ENCODE measurements at regions not wholly inside any gene's neighbourhood (a gene's known extent, or its start where the extent isn't known, plus 50 kb on each side); places are given as distances from the start of the nearest gene placed in this dataset.

DNA sequence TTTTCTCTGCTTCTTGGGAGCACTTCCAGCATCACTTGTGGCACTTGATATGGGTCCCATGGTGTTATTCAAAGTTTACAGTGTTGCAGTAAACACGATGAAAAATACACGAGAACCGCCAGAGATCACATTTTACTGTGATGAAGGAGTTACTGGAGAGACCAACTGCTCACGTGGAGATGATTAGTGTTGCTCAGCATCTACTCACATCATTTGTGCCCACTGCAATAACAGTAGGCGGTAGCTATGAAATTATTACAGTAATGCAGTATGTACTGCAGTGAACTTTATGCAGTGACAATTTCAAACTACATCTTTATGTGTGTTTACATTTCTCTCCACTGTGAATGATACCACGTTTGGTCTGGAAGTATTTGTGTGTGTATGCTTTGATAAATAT, 93.5 kb downstream of the SLC4A3 start:
- peaks cover 1% of the 10 kb centered on the region for H3K4me1 Mint-ChIP-seq (ENCODE audit: low read depth)
- H3K9me3 Mint-ChIP-seq (ENCODE audit: low read depth), result no peaks in the 10 kb centered on the region
- H3K4me3 Mint-ChIP-seq (ENCODE audit: low read depth), result no peak overlapping the region
- H3K27me3 Mint-ChIP-seq, result peaks cover 32% of the 10 kb centered on the region
- DNase-seq (ENCODE audit: low spot score, unreplicated experiment), result no peak
- TF ChIP-seq, protein P1, sequence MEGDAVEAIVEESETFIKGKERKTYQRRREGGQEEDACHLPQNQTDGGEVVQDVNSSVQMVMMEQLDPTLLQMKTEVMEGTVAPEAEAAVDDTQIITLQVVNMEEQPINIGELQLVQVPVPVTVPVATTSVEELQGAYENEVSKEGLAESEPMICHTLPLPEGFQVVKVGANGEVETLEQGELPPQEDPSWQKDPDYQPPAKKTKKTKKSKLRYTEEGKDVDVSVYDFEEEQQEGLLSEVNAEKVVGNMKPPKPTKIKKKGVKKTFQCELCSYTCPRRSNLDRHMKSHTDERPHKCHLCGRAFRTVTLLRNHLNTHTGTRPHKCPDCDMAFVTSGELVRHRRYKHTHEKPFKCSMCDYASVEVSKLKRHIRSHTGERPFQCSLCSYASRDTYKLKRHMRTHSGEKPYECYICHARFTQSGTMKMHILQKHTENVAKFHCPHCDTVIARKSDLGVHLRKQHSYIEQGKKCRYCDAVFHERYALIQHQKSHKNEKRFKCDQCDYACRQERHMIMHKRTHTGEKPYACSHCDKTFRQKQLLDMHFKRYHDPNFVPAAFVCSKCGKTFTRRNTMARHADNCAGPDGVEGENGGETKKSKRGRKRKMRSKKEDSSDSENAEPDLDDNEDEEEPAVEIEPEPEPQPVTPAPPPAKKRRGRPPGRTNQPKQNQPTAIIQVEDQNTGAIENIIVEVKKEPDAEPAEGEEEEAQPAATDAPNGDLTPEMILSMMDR (IDR thresholded peaks at IDR 0.05; ENCODE audit: unreplicated experiment), result no peak
- no peak overlapping the region for H3K27ac Mint-ChIP-seq
- H3K36me3 Mint-ChIP-seq (ENCODE audit: insufficient read depth), result no peaks in the 10 kb centered on the region

DNA sequence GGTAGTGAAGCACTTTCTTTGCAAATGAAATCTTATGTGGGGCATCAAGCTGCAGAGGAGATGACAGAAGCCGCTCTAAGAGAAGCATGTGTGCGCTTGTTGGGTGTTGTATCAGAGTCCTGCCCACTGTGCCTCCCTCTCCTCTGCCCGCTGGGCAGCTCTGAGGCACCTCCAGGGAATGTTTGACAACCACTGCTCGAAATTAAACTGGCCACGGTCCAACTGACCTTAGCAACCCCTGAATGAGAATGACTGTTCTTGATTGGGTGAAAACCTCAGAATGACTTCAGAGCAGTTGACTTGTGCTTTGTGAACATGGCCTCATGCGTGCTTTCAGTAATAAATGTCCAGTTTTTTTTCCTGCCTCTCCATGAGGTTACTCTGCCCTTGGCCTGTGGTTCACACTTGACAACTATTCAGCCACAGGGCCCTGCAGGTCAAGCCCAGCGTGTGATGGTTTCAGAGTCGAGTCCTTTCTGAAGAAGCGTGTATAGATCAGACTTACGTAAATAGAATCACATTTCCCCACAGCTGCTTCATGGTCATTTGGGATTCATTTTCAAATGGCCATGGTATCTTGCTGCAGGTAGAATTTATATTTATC, 94.9 kb downstream of the SLC4A3 start:
- TF ChIP-seq, protein P1 (IDR thresholded peaks at IDR 0.05; ENCODE audit: unreplicated experiment), result no peak
- Mint-ChIP-seq H3K27me3 (peaks cover 45% of the 10 kb centered on the region), H3K4me1 (ENCODE audit: low read depth) (peaks cover 4% of the 10 kb centered on the region), H3K4me3 (ENCODE audit: low read depth) (no peak overlapping the region), H3K27ac (no peak overlapping the region), H3K9me3 (ENCODE audit: low read depth) (no peaks in the 10 kb centered on the region), H3K36me3 (ENCODE audit: insufficient read depth) (no peaks in the 10 kb centered on the region)
- DNase-seq (ENCODE audit: low spot score, unreplicated experiment), result no peak

DNA sequence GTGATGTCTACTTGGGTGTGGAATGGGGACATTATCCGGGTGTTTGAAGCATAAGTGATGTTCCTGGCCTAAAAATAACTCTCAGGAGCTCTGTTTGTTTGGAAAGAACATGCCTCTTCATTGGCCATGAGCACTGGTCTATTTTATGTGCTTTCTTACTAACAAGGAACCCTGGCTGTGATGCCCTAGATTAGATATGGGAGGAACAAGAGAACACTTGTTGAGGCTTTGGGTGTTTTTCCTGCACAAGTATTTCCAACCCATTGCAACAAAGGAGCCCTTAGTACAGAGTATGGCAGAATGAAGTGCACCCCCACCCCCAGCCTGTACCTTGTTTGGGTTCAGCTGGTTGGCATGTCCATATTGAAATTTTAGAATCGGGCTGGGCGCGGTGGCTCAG, 95.9 kb downstream of the SLC4A3 start:
- Mint-ChIP-seq H3K4me1 (ENCODE audit: low read depth) (peaks cover 8% of the 10 kb centered on the region), H3K4me3 (ENCODE audit: low read depth) (no peak overlapping the region), H3K27ac (no peak overlapping the region), H3K36me3 (ENCODE audit: insufficient read depth) (no peaks in the 10 kb centered on the region), H3K27me3 (peaks cover 53% of the 10 kb centered on the region), H3K9me3 (ENCODE audit: low read depth) (no peaks in the 10 kb centered on the region)
- TF ChIP-seq, protein P1 (IDR thresholded peaks at IDR 0.05; ENCODE audit: unreplicated experiment), result no peak
- DNase-seq (ENCODE audit: low spot score, unreplicated experiment), result no peak

DNA sequence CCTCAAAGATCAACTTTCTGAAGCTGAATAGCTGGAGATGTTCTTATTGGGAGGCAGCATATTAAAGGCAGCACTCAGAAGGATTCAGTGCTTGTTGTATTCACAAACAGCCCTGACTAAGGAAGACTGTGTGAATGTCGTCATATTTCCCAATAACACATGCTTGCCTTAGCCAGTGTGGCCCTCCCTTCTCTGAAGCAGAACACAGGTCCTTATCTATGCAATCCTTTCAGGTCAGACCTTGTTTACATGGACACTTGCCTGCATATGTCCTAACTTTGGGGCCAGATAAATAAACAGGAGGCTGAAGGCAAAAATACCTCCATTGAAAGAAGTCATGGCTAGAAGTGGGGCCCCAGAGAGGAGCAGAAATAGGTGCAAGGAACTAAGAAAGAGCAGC, 97.2 kb downstream of the SLC4A3 start:
- TF ChIP-seq, protein P1 (IDR thresholded peaks at IDR 0.05; ENCODE audit: unreplicated experiment), result no peak
- peaks cover 59% of the 10 kb centered on the region for H3K27me3 Mint-ChIP-seq
- no peak overlapping the region for H3K27ac Mint-ChIP-seq
- H3K4me3 Mint-ChIP-seq (ENCODE audit: low read depth), result no peak overlapping the region
- H3K9me3 Mint-ChIP-seq (ENCODE audit: low read depth), result no peaks in the 10 kb centered on the region
- H3K4me1 Mint-ChIP-seq (ENCODE audit: low read depth), result peaks cover 21% of the 10 kb centered on the region
- DNase-seq (ENCODE audit: low spot score, unreplicated experiment), result no peak
- no peaks in the 10 kb centered on the region for H3K36me3 Mint-ChIP-seq (ENCODE audit: insufficient read depth)

DNA sequence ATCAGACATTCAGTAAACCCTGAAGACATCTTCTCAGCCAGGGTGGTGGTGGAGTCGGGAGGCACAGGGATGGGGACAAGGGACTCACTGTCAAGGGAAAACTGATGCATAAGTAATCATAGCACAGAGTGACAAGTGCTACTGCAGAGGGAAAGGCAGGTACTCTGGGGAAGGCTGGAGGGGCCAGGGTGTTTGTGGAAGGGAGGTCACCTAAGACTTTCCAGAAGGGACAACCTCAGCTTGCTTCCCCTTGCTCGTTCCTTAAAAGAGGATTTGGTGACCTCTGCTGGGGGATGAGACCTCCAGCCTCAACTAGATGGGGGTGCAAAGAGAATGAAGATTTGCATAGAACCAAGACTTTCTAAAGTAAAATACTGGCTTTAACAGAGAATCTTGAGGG, 99.5 kb downstream of the SLC4A3 start:
- H3K36me3 Mint-ChIP-seq (ENCODE audit: insufficient read depth), result no peaks in the 10 kb centered on the region
- H3K27me3 Mint-ChIP-seq, result peaks cover 64% of the 10 kb centered on the region
- H3K4me3 Mint-ChIP-seq (ENCODE audit: low read depth), result no peak overlapping the region
- H3K9me3 Mint-ChIP-seq (ENCODE audit: low read depth), result no peaks in the 10 kb centered on the region
- DNase-seq (ENCODE audit: low spot score, unreplicated experiment), result no peak
- peaks cover 23% of the 10 kb centered on the region for H3K4me1 Mint-ChIP-seq (ENCODE audit: low read depth)
- no peak overlapping the region for H3K27ac Mint-ChIP-seq
- TF ChIP-seq, protein P1 (IDR thresholded peaks at IDR 0.05; ENCODE audit: unreplicated experiment), result no peak
